ENCODE measurements at regions not wholly inside any gene's neighbourhood (a gene's known extent, or its start where the extent isn't known, plus 50 kb on each side); places are given as distances from the start of the nearest gene placed in this dataset.
"Not testable (repeated sequence)": the region's sequence is repeated elsewhere in the genome, so short reads cannot be mapped to it uniquely, and the experiment has no call there.

GRCh38 chr3:87898971-87899370 is 159.8 kb downstream of the CGGBP1 start:
- intact Hi-C loops (cut with micrococcal nuclease) = no loop called here

- intact Hi-C loops (cut with micrococcal nuclease) = no loop called here
Observed at GRCh38 chr3:87895983-87896382, 162.8 kb downstream of the CGGBP1 start.

DNA sequence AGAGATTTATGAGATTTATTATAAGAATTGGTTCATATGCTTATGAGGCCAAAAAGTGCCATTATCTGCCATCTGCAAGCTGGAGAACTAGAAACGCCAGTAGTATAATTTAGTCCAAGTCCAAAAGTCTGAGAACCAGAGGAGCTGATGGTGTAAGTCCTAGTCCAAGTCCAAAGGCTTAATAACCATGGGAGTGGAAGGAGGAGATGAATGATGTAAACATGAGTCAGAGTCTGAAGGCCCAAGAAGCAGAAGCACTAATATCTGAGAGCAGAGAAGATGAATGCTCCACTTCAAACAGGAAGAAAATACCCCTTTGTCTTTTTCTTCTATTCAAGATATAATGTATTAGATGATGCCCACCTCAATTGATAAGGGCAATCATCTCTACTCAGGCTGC is 185.7 kb downstream of the CGGBP1 start:
- intact Hi-C loops (cut with micrococcal nuclease) = no loop called here

- intact Hi-C loops (cut with micrococcal nuclease) = no loop called here
Observed at GRCh38 chr3:87867001-87867400, 191.8 kb downstream of the CGGBP1 start.

DNA sequence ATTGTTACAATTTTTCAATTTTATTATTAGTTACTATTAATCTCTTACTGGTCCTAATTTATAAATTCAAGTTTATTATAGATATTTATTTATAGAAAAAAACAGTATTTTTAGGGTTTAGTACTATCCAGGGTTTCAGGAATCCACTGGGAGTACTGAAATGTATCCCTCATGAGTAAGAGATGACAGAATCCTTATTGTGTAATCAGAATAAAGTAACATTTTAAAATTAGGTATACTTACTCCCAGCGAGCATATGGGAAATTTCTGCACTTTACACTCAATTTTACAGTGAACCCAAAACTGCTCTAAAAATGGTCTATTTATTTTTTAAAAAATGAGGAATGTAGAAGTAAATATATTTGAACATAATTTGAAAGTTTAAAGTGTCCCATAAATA is 202.7 kb downstream of the CGGBP1 start:
- intact Hi-C loops (cut with micrococcal nuclease) = no loop called here

GRCh38 chr3:87855616-87856015 is 203.2 kb downstream of the CGGBP1 start:
- intact Hi-C loops (cut with micrococcal nuclease) = no loop called here

GRCh38 chr3:87855211-87855610 is 203.6 kb downstream of the CGGBP1 start:
- intact Hi-C loops (cut with micrococcal nuclease) = no loop called here

GRCh38 chr3:87848003-87848402 is 210.8 kb downstream of the CGGBP1 start:
- intact Hi-C loops (cut with micrococcal nuclease) = no loop called here

DNA sequence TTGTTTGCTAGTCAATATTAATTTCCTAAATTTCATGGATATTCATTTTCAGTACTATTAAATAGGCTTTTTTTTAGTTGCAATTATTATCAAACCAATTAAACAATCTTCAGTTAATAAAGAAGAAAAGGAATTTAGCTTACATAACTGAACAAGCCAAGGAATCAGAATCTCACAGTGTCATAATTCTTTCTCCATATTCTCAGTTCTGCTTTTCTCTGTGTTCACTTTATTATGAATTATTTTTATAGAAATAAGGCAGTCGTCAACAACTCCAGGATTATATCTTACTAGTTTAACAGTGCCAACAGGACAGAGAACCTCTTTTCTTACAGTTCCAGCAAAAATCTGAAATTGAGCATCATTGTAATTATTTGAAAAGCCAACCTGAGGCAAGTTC is 221.7 kb downstream of the CGGBP1 start:
- intact Hi-C loops (cut with micrococcal nuclease) = no loop called here

DNA sequence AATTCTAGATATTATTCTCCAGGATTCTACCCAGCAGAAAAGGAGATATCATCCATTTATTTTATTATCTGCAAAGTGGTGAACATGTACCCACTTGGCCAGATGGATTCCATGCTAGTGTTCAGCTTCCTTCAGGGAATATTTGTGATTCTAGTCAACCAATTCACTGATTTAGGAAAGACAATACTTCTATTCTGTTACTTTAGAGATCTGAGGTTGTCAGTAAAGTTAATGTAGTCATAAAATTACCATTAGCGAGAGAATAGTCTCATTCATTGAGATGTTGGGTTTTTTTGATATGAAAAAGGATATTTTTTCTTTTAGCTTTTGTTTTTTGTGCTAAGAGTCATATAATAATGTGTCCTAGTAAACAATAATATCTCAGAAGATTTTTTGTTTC is 222.8 kb downstream of the CGGBP1 start:
- intact Hi-C loops (cut with micrococcal nuclease) = no loop called here

DNA sequence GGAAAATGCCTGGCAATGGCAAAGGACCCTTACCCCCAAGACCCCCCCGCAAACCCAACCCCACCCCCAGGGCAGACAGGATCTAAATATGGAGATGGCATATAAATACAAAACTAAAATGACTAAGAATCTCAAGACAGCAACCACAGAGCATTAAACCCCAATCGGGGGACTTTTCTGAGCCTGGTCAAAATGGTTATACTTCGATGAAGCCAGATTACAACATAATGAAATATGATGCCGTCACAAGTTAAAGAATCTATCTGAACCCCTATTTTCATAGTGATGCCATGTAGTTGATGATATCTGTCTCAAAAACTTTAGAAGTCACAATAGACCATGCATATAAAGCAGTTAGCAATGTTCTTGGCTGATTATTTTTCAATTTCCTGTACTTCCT is 223.6 kb downstream of the CGGBP1 start:
- intact Hi-C loops (cut with micrococcal nuclease) = no loop called here

- intact Hi-C loops (cut with micrococcal nuclease) = no loop called here
Observed at GRCh38 chr3:87834327-87834726, 224.5 kb downstream of the CGGBP1 start.

GRCh38 chr3:87833039-87833377 is 225.8 kb downstream of the CGGBP1 start:
- intact Hi-C loops (cut with micrococcal nuclease) = no loop called here

DNA sequence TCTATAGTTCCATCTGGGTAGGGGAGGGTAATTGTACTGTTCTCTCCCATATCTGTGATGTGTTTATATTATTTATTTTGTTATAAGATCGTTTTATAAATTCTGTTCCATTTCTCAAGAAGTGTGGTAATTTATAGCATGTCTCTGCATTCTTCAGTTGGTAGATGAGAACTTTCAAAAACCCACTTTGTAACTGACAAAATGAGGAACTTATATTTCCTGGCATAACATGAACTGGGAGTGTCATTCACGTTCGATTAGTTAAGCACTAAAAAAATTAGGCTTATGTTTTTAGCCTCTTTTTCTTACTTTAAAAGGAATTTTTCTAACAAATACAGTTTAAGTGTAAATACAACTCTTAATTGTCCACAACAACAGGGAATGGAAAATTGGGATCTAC is 230.8 kb downstream of the CGGBP1 start:
- intact Hi-C loops (cut with micrococcal nuclease) = no loop called here

DNA sequence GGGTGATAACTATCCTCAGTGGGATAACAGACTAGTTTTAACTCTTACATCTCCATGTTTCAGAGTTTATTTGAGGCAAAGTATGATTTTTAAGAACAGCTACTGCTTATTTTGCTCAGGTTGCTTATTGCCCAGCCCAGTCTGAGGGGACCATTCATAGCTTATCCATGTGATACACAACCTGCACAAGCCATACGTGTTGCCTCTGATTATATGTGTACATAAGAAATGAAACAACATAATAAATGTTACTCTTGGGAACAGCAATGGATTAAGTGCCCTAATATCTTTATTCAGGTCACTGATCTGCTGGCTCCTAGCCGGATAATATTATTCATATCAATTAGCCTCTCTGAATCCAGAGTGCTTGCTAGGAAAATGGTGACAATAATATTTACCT is 236.2 kb downstream of the CGGBP1 start:
- intact Hi-C loops (cut with micrococcal nuclease) = no loop called here

- intact Hi-C loops (cut with micrococcal nuclease) = not testable (repeated sequence)
Observed at GRCh38 chr3:87813503-87813902, 245.3 kb downstream of the CGGBP1 start.

DNA sequence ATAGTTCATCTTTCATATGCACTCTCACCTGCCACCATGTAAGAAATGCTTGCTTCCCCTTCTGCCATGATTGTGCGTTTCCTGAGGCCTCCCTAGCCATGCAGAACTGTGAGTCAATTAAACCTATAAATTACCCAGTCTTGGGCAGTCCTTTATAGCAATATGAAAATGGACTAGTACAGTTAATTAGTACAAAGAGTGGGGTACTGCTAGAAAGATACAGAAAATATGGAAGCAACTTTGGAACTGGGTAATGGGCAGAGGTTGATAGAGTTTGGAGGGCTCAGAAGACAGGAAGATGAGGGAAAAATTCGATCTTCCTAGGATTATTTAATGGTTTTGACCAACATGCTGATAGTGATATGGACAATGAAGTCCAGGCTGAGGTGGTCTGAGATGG is 246.9 kb downstream of the CGGBP1 start:
- intact Hi-C loops (cut with micrococcal nuclease) = no loop called here

DNA sequence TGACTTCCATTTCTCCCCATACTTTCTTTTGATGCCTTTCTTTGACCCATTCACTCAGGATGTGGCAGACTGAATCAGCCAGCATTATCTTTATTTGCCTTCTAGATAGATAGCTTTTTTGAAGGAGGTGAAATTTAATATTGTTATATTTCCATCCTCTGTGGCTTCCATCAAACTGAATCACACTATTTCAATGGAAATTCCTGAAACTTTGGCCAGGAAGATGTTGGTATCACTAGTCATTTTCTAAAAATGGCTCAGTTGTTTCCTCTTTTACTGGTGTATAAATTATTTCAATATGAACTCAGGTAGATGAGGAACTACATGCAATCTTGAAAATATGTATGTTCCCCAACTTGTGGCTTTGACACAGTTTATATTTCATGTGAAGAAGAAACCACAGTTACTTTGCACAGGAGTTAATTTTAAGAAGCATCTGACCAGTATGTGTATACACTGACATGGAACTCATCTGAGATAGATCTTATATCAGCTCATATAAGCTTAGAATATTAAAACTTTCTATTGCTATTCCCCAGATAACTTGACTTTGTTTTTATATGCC is 248.3 kb downstream of the CGGBP1 start:
- intact Hi-C loops (cut with micrococcal nuclease) = no loop called here

DNA sequence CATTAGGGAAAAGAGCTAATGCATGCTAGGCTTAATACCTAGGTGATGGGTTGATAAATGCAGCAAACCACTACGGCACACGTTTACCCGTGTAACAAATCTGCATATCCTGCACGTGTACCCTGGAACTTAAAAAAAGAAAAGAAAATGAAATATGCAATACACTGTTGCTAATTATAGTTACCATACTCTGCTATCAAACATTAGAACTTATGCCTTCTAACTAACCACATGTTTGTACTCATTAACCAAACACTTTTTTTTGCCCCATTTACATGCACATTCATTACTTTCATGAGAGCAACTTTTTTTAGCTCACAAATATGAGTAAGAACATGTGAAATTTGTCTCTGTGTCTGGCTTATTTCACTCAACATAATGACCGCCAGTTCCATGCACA is 253.1 kb downstream of the CGGBP1 start:
- intact Hi-C loops (cut with micrococcal nuclease) = no loop called here

DNA sequence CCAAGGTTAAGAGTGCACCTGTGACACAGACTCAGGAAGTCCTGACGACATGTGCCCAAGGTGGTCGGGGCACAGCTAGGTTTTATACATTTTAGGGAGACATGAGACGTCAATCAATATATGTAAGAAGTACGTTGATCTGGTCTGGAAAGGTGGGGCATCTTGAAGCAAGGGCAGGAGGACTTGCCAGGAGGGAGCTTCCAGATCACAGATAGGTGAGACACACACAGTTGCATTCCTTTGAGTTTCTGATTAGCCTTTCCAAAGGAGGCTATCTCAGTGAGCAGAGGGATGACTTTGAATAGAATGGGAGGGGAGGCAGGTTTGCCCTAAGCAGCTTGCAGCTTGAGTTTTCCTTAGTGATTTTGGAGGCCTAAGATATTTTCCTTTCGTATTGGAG is 257.4 kb downstream of the CGGBP1 start:
- intact Hi-C loops (cut with micrococcal nuclease) = no loop called here

DNA sequence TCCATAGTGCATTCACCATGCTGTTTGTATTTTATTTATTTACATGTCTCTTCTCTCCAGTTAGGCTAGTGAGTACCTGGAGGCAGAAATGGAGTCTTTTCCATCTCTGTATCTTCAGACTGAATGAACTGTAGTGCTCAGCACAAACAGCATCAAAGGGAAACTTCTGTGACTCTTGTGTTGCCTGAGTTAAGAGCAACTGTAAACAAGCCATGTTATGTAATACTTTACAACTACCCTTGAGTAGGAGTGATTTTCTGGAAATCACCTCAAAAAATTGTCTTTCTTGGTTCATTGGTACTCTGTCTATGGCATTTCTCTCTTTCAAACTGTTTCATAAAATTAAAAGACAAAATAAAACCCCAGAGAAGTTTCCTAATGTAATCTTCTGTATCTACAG is 258.3 kb downstream of the CGGBP1 start:
- intact Hi-C loops (cut with micrococcal nuclease) = no loop called here

DNA sequence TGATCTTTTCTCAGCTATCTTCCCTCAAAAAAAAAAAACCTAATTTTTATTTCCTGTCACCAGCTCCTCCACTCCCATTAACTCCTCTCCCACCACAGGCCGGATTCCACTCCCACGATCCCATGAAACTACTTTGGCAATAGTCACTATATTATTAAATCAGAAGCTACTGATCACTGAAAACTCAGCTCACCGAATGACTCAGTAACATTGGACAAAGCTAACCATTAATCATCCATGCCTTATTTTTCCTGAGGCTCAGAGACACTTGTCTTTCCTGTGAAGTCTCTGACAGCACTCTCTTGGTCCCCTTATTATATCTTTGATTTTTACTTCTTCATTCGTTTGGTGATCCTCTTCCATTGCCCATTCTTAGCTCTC is 260.2 kb downstream of the CGGBP1 start:
- intact Hi-C loops (cut with micrococcal nuclease) = no loop called here

GRCh38 chr3:87797872-87798566 is 260.8 kb downstream of the CGGBP1 start:
- intact Hi-C loops (cut with micrococcal nuclease) = no loop called here

- intact Hi-C loops (cut with micrococcal nuclease) = no loop called here
Observed at GRCh38 chr3:87796843-87797185, 262.0 kb downstream of the CGGBP1 start.
